Uterus (tissue), 3 donors: ENCODE measurements at regions not wholly inside any gene's neighbourhood (a gene's known extent, or its start where the extent isn't known, plus 50 kb on each side); places are given as distances from the start of the nearest gene placed in this dataset.

ENCODE experiments used
- DNase-seq, 2 donors: peaks; one replicate each; pipeline ENCODE4 v3.0.0-alpha.2; 2019 to 2020
- H3K27ac ChIP-seq, 2 donors: fragments of 200-600 bp; sonication (generic); 1 replicate in 1 of 2; 2 replicates in 1 of 2; pipeline ENCODE4 v1.5.1; 2016 to 2018
- H3K27me3 ChIP-seq, 2 donors: fragments of 200-600 bp; sonication (generic); one replicate each; pipeline ENCODE4 v1.5.1; 2018 to 2019; ENCODE audit warnings: control low read depth in 1 of 2
- H3K36me3 ChIP-seq, 2 donors: fragments of 200-600 bp; sonication (generic); one replicate each; pipeline ENCODE4 v1.5.1; 2019; ENCODE audit warnings: control low read depth in 1 of 2
- H3K4me1 ChIP-seq, 2 donors: fragments of 200-600 bp; sonication (generic); one replicate each; pipeline ENCODE4 v1.5.1; 2018 to 2019; ENCODE audit warnings: control low read depth in 1 of 2
- H3K4me3 ChIP-seq, 2 donors: fragments of 200-600 bp; sonication (generic); 1 replicate in 1 of 2; 2 replicates in 1 of 2; pipeline ENCODE4 v1.5.1; 2018 to 2019; ENCODE audit warnings: mild to moderate bottlenecking in 1 of 2
- H3K9me3 ChIP-seq, 2 donors: fragments of 200-600 bp; sonication (generic); one replicate each; pipeline ENCODE4 v1.5.1; 2019; ENCODE audit warnings: control low read depth in 1 of 2
- CTCF ChIP-seq, 4 experiments: fragments of 200-600 bp in 2 of 4; fragments of 450-650 bp in 2 of 4; sonication (generic) in 2 of 4; IDR thresholded peaks; one replicate each; pipeline ENCODE4 v1.5.1; 2016 to 2019; ENCODE audit warnings: antibody characterized with exemption in 4 of 4, mild to moderate bottlenecking in 2 of 4, moderate library complexity in 1 of 4
- POLR2A ChIP-seq, 2 donors: fragments of 450-650 bp; IDR thresholded peaks; one replicate each; pipeline ENCODE4 v1.6.1; 2016; ENCODE audit warnings: antibody characterized with exemption in 2 of 2, mild to moderate bottlenecking in 1 of 2, moderate library complexity in 1 of 2
- intact Hi-C: fragments of 100-400 bp; cut with DNase I; formaldehyde crosslinking; loops from one replicate; pipeline ENCODE4 v1.15.1; 2023; ENCODE audit warnings: low total_unique reads
- donor health status: DM: yes; HTN: yes; CAD: no.

- intact Hi-C loops = no loop called here
- DNase-seq = no peak
- Histone ChIP-seq H3K36me3 (no peaks in the 10 kb centered on the region), H3K27me3 (no peaks in the 10 kb centered on the region), H3K27ac (no peak overlapping the region), H3K4me1 (no peaks in the 10 kb centered on the region), H3K4me3 (no peak overlapping the region), H3K9me3 (no peaks in the 10 kb centered on the region)
- TF ChIP-seq POLR2A (IDR thresholded peaks at IDR 0.05) (no peak), CTCF (IDR thresholded peaks at IDR 0.05) (no peak)
Measured at GRCh38 chr1:219442611-219443061, 170.3 kb downstream of the ZC3H11B start.

GRCh38 chr1:219441884-219442283, 171.0 kb downstream of the ZC3H11B start:
- TF ChIP-seq CTCF (IDR thresholded peaks at IDR 0.05) = no peak
- TF ChIP-seq POLR2A (IDR thresholded peaks at IDR 0.05) = no peak

GRCh38 chr1:219439376-219439775, 173.5 kb downstream of the ZC3H11B start:
- TF ChIP-seq POLR2A (IDR thresholded peaks at IDR 0.05) = no peak
- no peak for TF ChIP-seq CTCF (IDR thresholded peaks at IDR 0.05)
- DNase-seq = no peak
- no peaks in the 10 kb centered on the region for H3K27me3 ChIP-seq
- H3K4me1 ChIP-seq = no peaks in the 10 kb centered on the region
- no peak overlapping the region for H3K4me3 ChIP-seq
- H3K9me3 ChIP-seq = no peaks in the 10 kb centered on the region
- intact Hi-C loops = no loop called here
- H3K36me3 ChIP-seq = no peaks in the 10 kb centered on the region
- no peak overlapping the region for H3K27ac ChIP-seq

More at GRCh38 chr1:219441884-219442283, 171.0 kb downstream of the ZC3H11B start:
- intact Hi-C loops = no loop called here
- H3K27me3 ChIP-seq = no peaks in the 10 kb centered on the region
- no peaks in the 10 kb centered on the region for H3K36me3 ChIP-seq
- H3K4me1 ChIP-seq = no peaks in the 10 kb centered on the region
- H3K9me3 ChIP-seq = no peaks in the 10 kb centered on the region
- no peak for DNase-seq
- H3K4me3 ChIP-seq = no peak overlapping the region
- no peak overlapping the region for H3K27ac ChIP-seq

- no peak overlapping the region for H3K27ac ChIP-seq
- H3K27me3 ChIP-seq = no peaks in the 10 kb centered on the region
- no peaks in the 10 kb centered on the region for H3K36me3 ChIP-seq
- H3K4me1 ChIP-seq = no peaks in the 10 kb centered on the region
- H3K9me3 ChIP-seq = no peaks in the 10 kb centered on the region
- no peak overlapping the region for H3K4me3 ChIP-seq
- DNase-seq = no peak
- intact Hi-C loops = no loop called here
- TF ChIP-seq POLR2A (IDR thresholded peaks at IDR 0.05) (no peak), CTCF (IDR thresholded peaks at IDR 0.05) (no peak)
Measured at GRCh38 chr1:219438386-219438785, 174.5 kb downstream of the ZC3H11B start.

- DNase-seq = no peak
- no peak overlapping the region for H3K27ac ChIP-seq
- TF ChIP-seq POLR2A (IDR thresholded peaks at IDR 0.05) (no peak), CTCF (IDR thresholded peaks at IDR 0.05) (no peak)
- H3K9me3 ChIP-seq = no peaks in the 10 kb centered on the region
- H3K4me1 ChIP-seq = no peaks in the 10 kb centered on the region
- intact Hi-C loops = no loop called here
- no peaks in the 10 kb centered on the region for H3K27me3 ChIP-seq
- no peaks in the 10 kb centered on the region for H3K36me3 ChIP-seq
- H3K4me3 ChIP-seq = no peak overlapping the region
Measured at GRCh38 chr1:219434923-219435297, 178.0 kb downstream of the ZC3H11B start.
